NCI-H2196 (cell line): ENCODE measurements at regions not wholly inside any gene's neighbourhood (a gene's known extent, or its start where the extent isn't known, plus 50 kb on each side); places are given as distances from the start of the nearest gene placed in this dataset.
"Not testable (repeated sequence)": the region's sequence is repeated elsewhere in the genome, so short reads cannot be mapped to it uniquely, and the experiment has no call there.

Experiments used
- DNase-seq: peaks from one replicate; lab custom pipeline; 2025; ENCODE audit not compliant: unreplicated experiment; lab: John Stamatoyannopoulos, UW

- DNase-seq: not testable (repeated sequence)
Observed at GRCh38 chr10:46202405-46202804, 84.4 kb upstream of the ANTXRL start.

- DNase-seq: not testable (repeated sequence)
Observed at GRCh38 chr10:46204482-46205102, 82.2 kb upstream of the ANTXRL start.

GRCh38 chr10:46210427-46210826 lies 76.4 kb upstream of the ANTXRL start:
- not testable (repeated sequence) for DNase-seq

- DNase-seq: no peak
Observed at GRCh38 chr10:46215426-46215825, 71.4 kb upstream of the ANTXRL start.

GRCh38 chr10:46216003-46216634 lies 70.7 kb upstream of the ANTXRL start:
- DNase-seq: no peak

- DNase-seq: no peak
Observed at GRCh38 chr10:46216836-46217751, 69.7 kb upstream of the ANTXRL start.

GRCh38 chr10:46217752-46218453 lies 68.9 kb upstream of the ANTXRL start:
- DNase-seq: no peak

- no peak for DNase-seq
Observed at GRCh38 chr10:46218921-46219320, 67.9 kb upstream of the ANTXRL start.

- DNase-seq: not testable (repeated sequence)
Observed at GRCh38 chr10:46219431-46219990, 67.3 kb upstream of the ANTXRL start.

- no peak for DNase-seq
Observed at GRCh38 chr10:46220187-46220586, 66.6 kb upstream of the ANTXRL start.

- DNase-seq: no peak
Observed at GRCh38 chr10:46220872-46221538, 65.8 kb upstream of the ANTXRL start.

- no peak for DNase-seq
Observed at GRCh38 chr10:46222364-46222935, 64.3 kb upstream of the ANTXRL start.

- DNase-seq: no peak
Observed at GRCh38 chr10:46223064-46223480, 63.7 kb upstream of the ANTXRL start.

- DNase-seq: no peak
Observed at GRCh38 chr10:46223626-46224413, 63.0 kb upstream of the ANTXRL start.

GRCh38 chr10:46224414-46224682 lies 62.4 kb upstream of the ANTXRL start:
- no peak for DNase-seq

- no peak for DNase-seq
Observed at GRCh38 chr10:46225597-46225996, 61.2 kb upstream of the ANTXRL start.

- DNase-seq: no peak
Observed at GRCh38 chr10:46226232-46226631, 60.6 kb upstream of the ANTXRL start.

GRCh38 chr10:46226900-46227558 lies 59.8 kb upstream of the ANTXRL start:
- no peak for DNase-seq

- DNase-seq: no peak
Observed at GRCh38 chr10:46227571-46227935, 59.2 kb upstream of the ANTXRL start.
